Right lobe of liver (tissue), 4 donors: ENCODE measurements at regions not wholly inside any gene's neighbourhood (a gene's known extent, or its start where the extent isn't known, plus 50 kb on each side); places are given as distances from the start of the nearest gene placed in this dataset.

Experiments
- CTCF ChIP-seq, 4 donors: fragments of 200-600 bp in 3 of 4; fragments of 450-650 bp in 1 of 4; IDR thresholded peaks; one replicate each; pipeline versions ENCODE4 v1.5.1 to v1.8.0; 2016 to 2022; ENCODE audit warnings: antibody characterized with exemption in 4 of 4, mild to moderate bottlenecking in 2 of 4
- POLR2A ChIP-seq: fragments of 450-650 bp; IDR thresholded peaks from one replicate; pipeline ENCODE4 v1.6.1; 2017; ENCODE audit warnings: antibody characterized with exemption, mild to moderate bottlenecking
- donor health status: DM: no; HTN: no; CAD: no.
- donor health status: DM: no; HTN: no; CAD: no.
- donor health status: DM: no; HTN: yes; CAD: no.

DNA sequence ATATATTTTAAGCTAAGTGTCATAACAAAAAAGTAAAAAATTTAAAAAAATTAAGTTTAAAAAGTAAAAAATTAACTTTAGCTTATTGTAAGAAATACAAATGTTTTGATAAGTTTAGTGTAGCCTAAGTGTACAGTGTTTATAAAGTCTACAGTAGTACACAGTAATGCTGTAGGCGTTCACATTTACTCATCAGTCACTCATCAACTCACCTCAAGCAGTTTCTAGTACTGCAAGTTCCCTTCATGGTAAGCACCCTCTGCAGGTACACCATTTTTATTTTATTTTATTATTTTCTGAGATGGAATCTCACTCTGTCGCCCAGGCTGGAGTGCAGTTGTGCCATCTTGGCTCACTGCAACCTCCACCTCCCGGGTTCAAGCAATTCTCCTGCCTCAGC is 316.0 kb downstream of the FGFR2 start:
- TF ChIP-seq CTCF (IDR thresholded peaks at IDR 0.05) (no peak), POLR2A (no peak)
